H1 (cell line): ENCODE measurements at regions not wholly inside any gene's neighbourhood (a gene's known extent, or its start where the extent isn't known, plus 50 kb on each side); places are given as distances from the start of the nearest gene placed in this dataset.

Experiments used
- TF ChIP-seq, protein P1 (sequence below): fragments of 300-600 bp; sonication (generic); IDR thresholded peaks from 2 replicates; pipeline ENCODE4 v1.7.1; 2012; ENCODE audit warnings: low read length, moderate library complexity, mild to moderate bottlenecking, inconsistent platforms; ENCODE audit not compliant: insufficient replicate concordance

DNA sequence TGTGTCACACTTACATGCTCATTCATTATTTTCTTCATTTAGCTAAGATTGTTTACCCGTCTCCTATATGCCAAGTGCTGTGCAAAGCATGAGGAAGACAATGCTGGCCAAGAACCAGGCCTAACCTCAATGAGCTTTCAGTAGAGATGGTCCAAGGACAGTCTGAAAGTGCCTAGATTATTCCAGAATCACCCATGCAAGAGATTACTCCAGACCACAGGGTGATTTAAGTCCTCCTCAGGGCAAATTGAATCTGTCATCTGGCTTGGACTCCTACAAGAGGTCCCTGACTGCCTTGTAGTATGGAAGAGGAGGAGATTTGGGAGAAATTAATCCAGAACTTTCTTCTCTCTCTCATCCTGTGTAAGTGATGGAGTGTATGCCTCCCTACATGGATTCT lies 99.4 kb upstream of the NDP start (continued):
- TF ChIP-seq, protein P1, sequence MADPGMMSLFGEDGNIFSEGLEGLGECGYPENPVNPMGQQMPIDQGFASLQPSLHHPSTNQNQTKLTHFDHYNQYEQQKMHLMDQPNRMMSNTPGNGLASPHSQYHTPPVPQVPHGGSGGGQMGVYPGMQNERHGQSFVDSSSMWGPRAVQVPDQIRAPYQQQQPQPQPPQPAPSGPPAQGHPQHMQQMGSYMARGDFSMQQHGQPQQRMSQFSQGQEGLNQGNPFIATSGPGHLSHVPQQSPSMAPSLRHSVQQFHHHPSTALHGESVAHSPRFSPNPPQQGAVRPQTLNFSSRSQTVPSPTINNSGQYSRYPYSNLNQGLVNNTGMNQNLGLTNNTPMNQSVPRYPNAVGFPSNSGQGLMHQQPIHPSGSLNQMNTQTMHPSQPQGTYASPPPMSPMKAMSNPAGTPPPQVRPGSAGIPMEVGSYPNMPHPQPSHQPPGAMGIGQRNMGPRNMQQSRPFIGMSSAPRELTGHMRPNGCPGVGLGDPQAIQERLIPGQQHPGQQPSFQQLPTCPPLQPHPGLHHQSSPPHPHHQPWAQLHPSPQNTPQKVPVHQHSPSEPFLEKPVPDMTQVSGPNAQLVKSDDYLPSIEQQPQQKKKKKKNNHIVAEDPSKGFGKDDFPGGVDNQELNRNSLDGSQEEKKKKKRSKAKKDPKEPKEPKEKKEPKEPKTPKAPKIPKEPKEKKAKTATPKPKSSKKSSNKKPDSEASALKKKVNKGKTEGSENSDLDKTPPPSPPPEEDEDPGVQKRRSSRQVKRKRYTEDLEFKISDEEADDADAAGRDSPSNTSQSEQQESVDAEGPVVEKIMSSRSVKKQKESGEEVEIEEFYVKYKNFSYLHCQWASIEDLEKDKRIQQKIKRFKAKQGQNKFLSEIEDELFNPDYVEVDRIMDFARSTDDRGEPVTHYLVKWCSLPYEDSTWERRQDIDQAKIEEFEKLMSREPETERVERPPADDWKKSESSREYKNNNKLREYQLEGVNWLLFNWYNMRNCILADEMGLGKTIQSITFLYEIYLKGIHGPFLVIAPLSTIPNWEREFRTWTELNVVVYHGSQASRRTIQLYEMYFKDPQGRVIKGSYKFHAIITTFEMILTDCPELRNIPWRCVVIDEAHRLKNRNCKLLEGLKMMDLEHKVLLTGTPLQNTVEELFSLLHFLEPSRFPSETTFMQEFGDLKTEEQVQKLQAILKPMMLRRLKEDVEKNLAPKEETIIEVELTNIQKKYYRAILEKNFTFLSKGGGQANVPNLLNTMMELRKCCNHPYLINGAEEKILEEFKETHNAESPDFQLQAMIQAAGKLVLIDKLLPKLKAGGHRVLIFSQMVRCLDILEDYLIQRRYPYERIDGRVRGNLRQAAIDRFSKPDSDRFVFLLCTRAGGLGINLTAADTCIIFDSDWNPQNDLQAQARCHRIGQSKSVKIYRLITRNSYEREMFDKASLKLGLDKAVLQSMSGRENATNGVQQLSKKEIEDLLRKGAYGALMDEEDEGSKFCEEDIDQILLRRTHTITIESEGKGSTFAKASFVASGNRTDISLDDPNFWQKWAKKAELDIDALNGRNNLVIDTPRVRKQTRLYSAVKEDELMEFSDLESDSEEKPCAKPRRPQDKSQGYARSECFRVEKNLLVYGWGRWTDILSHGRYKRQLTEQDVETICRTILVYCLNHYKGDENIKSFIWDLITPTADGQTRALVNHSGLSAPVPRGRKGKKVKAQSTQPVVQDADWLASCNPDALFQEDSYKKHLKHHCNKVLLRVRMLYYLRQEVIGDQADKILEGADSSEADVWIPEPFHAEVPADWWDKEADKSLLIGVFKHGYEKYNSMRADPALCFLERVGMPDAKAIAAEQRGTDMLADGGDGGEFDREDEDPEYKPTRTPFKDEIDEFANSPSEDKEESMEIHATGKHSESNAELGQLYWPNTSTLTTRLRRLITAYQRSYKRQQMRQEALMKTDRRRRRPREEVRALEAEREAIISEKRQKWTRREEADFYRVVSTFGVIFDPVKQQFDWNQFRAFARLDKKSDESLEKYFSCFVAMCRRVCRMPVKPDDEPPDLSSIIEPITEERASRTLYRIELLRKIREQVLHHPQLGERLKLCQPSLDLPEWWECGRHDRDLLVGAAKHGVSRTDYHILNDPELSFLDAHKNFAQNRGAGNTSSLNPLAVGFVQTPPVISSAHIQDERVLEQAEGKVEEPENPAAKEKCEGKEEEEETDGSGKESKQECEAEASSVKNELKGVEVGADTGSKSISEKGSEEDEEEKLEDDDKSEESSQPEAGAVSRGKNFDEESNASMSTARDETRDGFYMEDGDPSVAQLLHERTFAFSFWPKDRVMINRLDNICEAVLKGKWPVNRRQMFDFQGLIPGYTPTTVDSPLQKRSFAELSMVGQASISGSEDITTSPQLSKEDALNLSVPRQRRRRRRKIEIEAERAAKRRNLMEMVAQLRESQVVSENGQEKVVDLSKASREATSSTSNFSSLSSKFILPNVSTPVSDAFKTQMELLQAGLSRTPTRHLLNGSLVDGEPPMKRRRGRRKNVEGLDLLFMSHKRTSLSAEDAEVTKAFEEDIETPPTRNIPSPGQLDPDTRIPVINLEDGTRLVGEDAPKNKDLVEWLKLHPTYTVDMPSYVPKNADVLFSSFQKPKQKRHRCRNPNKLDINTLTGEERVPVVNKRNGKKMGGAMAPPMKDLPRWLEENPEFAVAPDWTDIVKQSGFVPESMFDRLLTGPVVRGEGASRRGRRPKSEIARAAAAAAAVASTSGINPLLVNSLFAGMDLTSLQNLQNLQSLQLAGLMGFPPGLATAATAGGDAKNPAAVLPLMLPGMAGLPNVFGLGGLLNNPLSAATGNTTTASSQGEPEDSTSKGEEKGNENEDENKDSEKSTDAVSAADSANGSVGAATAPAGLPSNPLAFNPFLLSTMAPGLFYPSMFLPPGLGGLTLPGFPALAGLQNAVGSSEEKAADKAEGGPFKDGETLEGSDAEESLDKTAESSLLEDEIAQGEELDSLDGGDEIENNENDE, result no peak
- TF ChIP-seq, all 59 proteins: peak for 0
